HG02840 (cell line): ENCODE measurements at regions not wholly inside any gene's neighbourhood (a gene's known extent, or its start where the extent isn't known, plus 50 kb on each side); places are given as distances from the start of the nearest gene placed in this dataset.
A peak's percentile ranks its signal among the peaks of the same experiment; 100 is the strongest.
"Not testable (repeated sequence)": the region's sequence is repeated elsewhere in the genome, so short reads cannot be mapped to it uniquely, and the experiment has no call there.

Source experiments
- ATAC-seq: cut with Tn5 transposase; IDR thresholded peaks from one replicate; pipeline ENCODE4 v1.9.1; 2021; ENCODE audit warnings: mild to moderate bottlenecking, moderate library complexity, moderate number of reproducible peaks; ENCODE audit not compliant: unreplicated experiment, low FRiP score

- ATAC-seq: no peak
Measured at GRCh38 chrX:131219271-131219670, 69.8 kb downstream of the IGSF1 start.

- ATAC-seq: no peak
Measured at GRCh38 chrX:131217989-131218388, 71.1 kb downstream of the IGSF1 start.

GRCh38 chrX:131216828-131217227 lies 72.3 kb downstream of the IGSF1 start:
- ATAC-seq: peak; percentile 72

- no peak for ATAC-seq
Measured at GRCh38 chrX:131213400-131213799, 75.7 kb downstream of the IGSF1 start.

- ATAC-seq: no peak
Measured at GRCh38 chrX:131202766-131203165, 86.3 kb downstream of the IGSF1 start.

GRCh38 chrX:131201986-131202385 lies 87.1 kb downstream of the IGSF1 start:
- no peak for ATAC-seq

- no peak for ATAC-seq
Measured at GRCh38 chrX:131199091-131199490, 90.0 kb downstream of the IGSF1 start.

GRCh38 chrX:131187206-131187605 lies 101.9 kb downstream of the IGSF1 start:
- no peak for ATAC-seq

GRCh38 chrX:131170148-131170547 lies 112.0 kb downstream of the ARHGAP36 start:
- ATAC-seq: no peak

- ATAC-seq: not testable (repeated sequence)
Measured at GRCh38 chrX:131163645-131164044, 105.5 kb downstream of the ARHGAP36 start.

GRCh38 chrX:131157656-131158055 lies 99.5 kb downstream of the ARHGAP36 start:
- not testable (repeated sequence) for ATAC-seq

- ATAC-seq: no peak
Measured at GRCh38 chrX:131146702-131147101, 88.6 kb downstream of the ARHGAP36 start.
